Fibroblast of mammary gland (primary cell): ENCODE measurements at regions not wholly inside any gene's neighbourhood (a gene's known extent, or its start where the extent isn't known, plus 50 kb on each side); places are given as distances from the start of the nearest gene placed in this dataset.
"Not testable (repeated sequence)": the region's sequence is repeated elsewhere in the genome, so short reads cannot be mapped to it uniquely, and the experiment has no call there.

Experiments
- DNase-seq: peaks from one replicate; pipeline ENCODE4 v3.0.0-alpha.2; 2010; ENCODE audit warnings: low read depth
- H3K4me3 ChIP-seq: 2 replicates; pipeline ENCODE4 v1.5.1; 2011; ENCODE audit warnings: low read depth, mild to moderate bottlenecking, low read length, moderate library complexity; ENCODE audit not compliant: control insufficient read depth
- TF ChIP-seq, protein P1 (sequence below): conservative IDR thresholded peaks from 2 replicates; pipeline ENCODE4 v1.5.1; 2011; ENCODE audit warnings: low read depth, low read length, inconsistent platforms; ENCODE audit not compliant: control insufficient read depth, insufficient read depth

DNA sequence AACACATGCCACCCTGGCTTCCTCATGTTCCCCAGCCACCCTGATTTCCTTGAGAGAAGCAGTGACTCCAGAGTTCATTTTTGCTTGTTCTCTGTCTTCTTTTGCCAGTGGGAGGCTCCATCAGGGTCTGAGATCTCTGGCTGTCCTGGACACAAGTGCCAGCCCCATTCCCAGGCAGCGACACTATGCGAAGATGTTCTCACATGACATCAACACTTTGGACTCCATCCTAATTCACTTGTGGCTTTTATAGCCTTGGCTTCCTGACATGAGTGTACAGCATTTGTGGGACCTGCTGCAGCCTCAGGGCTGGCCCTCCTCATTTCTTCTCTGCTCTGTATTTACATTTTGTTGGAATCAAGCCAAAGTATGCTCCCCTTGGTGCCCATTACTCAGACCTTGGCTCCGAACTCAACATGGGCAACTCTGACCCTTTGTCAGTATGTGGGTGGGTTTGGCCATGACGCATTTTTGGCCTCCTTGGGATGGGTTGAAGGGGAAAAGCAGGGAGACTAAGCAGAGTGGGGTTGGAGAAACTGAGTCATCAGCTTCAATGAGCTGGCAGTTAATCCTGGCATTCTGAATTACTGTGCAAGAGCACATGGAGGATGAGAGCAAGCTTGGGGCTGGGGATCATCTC is 119.0 kb upstream of the EEF2KMT start:
- TF ChIP-seq, protein P1, sequence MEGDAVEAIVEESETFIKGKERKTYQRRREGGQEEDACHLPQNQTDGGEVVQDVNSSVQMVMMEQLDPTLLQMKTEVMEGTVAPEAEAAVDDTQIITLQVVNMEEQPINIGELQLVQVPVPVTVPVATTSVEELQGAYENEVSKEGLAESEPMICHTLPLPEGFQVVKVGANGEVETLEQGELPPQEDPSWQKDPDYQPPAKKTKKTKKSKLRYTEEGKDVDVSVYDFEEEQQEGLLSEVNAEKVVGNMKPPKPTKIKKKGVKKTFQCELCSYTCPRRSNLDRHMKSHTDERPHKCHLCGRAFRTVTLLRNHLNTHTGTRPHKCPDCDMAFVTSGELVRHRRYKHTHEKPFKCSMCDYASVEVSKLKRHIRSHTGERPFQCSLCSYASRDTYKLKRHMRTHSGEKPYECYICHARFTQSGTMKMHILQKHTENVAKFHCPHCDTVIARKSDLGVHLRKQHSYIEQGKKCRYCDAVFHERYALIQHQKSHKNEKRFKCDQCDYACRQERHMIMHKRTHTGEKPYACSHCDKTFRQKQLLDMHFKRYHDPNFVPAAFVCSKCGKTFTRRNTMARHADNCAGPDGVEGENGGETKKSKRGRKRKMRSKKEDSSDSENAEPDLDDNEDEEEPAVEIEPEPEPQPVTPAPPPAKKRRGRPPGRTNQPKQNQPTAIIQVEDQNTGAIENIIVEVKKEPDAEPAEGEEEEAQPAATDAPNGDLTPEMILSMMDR, result no peak
- H3K4me3 ChIP-seq, result no peak overlapping the region
- DNase-seq, result no peak

- H3K4me3 ChIP-seq, result no peak overlapping the region
- TF ChIP-seq, protein P1, result no peak
- DNase-seq, result no peak
Measured at GRCh38 chr16:5215901-5216300, 118.3 kb upstream of the EEF2KMT start.

DNA sequence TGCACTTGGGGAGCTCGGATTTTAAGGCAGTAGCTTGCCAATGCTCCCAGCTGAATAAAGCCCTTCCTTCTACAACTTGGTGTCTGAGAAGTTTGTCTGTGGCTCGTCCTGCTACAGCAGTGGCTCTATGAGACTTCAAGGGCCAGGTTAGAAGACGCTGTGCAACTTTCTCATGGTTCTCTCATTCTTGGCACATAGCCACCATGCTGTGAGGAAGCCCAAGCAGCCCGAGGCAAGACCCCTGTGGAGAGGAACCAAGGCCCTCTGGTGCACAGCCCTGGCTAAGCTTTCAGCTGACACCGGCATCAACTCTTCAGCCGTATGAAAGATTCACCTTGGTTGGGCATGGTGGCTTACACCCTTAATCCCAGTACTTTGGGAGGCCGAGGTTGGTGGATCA is 116.9 kb upstream of the EEF2KMT start:
- DNase-seq, result no peak
- TF ChIP-seq, protein P1, result no peak
- H3K4me3 ChIP-seq, result no peak overlapping the region

DNA sequence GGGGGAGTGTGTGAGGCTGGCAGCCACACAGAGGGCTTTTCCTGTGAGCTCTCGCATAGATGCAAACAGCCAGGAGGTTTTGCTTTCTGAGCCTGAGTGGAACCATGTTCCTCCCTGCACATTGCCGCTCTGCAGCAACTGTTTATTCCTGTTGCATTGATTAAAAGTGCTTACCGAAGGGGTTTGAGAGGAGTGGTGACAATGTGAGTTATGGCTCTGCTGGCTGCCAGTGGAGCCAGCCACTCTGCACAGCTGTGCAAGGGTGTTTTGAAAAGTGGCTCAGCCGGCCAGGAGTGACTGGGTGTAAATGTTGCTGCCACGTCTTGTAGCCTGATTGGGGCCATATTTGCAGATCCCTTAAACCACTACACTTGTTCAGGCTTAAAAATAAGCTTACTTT is 114.9 kb upstream of the EEF2KMT start:
- H3K4me3 ChIP-seq, DNase-seq: not testable (repeated sequence)

DNA sequence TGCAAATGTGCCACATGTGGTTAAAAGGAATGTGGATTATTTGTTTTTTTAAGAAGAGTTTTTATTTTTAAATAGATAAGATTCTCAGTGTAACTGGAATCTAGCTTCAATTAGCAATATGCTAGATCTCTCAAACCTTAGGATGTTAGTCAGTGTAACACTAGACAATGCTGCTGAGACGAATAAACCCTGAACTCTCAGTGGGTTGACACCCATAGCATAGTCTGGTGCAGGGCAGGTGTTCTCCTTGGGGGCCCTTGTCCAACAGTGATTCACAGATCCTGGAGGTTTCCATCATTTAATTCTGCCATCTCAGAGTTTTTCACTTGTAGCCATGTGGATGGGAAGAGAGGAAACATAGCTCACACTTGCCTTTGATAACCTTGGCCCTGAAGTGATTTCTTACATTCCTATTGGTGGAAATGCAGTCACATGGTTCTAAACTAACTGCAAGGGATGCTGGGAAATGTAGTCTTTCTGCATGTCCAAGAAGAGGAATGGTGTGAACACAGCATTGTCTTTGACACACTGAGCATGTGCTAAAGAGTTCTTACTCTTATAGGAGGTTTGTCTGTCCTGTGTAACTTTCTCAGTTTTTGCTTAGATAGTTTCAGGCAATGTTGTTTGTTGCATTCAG is 110.4 kb upstream of the EEF2KMT start:
- DNase-seq, result peak; percentile 8
- not testable (repeated sequence) for H3K4me3 ChIP-seq

DNA sequence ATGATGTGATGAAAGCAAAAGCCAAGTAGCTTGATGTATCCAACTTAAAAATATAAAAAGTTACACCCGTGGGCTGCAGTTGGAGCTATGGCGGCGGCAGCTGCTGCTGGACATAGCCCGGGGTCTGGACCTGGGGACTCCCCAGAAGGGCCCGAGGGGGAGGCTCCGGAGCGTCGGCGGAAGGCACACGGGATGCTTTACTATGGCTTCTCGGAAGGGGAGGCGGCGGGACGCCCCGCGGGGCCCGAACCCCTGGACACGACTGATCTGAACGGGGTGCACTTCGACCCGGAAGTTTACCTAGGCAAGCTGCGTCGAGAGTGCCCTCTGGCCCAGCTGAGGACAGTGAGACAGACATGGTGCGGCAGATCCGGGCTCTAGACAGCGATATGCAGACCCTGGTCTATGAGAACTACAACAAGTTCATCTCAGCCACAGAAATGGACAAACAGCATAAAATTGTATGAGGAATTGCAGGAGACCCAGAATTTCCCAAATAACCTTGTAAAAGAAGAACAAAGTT is 109.5 kb upstream of the EEF2KMT start:
- no peak overlapping the region for H3K4me3 ChIP-seq
- TF ChIP-seq, protein P1, result no peak
- DNase-seq, result no peak

DNA sequence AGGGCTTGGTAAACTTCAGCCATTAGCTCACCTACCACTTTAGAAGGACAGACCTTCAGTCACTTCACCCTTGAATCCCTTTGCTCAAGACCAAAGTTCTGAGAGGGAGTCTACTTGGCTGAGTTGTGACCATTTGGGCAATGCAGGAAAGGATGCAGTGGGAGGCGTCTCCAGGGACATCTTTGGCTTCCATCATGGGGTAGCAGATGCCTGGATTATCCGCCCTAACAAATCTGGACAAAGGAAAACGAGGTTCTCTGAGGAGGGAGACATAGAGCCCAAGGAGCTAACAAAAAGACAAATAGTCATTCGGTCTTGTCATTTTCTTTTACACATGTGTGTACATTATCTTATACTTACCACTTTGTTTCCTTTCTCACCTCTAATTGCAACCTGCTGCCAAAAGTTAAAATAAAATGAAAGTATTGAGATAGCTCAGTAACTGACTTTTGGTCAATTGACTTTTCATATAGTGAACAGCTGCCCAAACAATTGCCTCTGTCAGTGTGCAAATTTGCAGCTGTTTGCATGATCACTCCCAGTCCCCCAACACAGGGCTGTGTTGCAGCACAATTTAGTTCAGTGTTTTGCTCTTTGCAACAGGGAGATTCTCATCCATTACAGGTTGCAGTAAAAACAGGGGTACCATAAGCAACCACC is 108.9 kb upstream of the EEF2KMT start:
- TF ChIP-seq, protein P1, result no peak
- H3K4me3 ChIP-seq, result no peak overlapping the region
- DNase-seq, result no peak
